Naive thymus-derived CD8-positive, alpha-beta T cell (primary cell): ENCODE measurements at regions not wholly inside any gene's neighbourhood (a gene's known extent, or its start where the extent isn't known, plus 50 kb on each side); places are given as distances from the start of the nearest gene placed in this dataset.

ENCODE experiments used
- ATAC-seq, 2 donors: fragments of 150-1000 bp; cut with Tn5 transposase in 1 of 2; sonication (Bioruptor Pico), chemical (Tn5 transposase) in 1 of 2; 1 replicate in 1 of 2; 2 replicates in 1 of 2; pipeline ENCODE4 v1.10.0; 2021; ENCODE audit warnings: mild to moderate bottlenecking in 2 of 2, moderate library complexity in 2 of 2
- POLR2A ChIA-PET: fragments of 350-600 bp; sonication (Branson Sonifier 250); formaldehyde crosslinking; loops from one replicate; lab custom pipeline; 2021; ENCODE audit warnings: antibody characterized with exemption; lab: Charles Lee
- DNase-seq, 10 donors: peaks; one replicate each; pipeline versions ENCODE4 v3.0.0 to v3.0.0-alpha.2; 2020 to 2022
- H3K27ac Mint-ChIP-seq, 10 donors: one replicate each; pipeline ENCODE4 v1.8.0; 2020 to 2022; ENCODE audit warnings: mild to moderate bottlenecking in 10 of 10, mixed read lengths in 10 of 10, moderate library complexity in 4 of 10, inconsistent platforms in 1 of 10
- H3K27me3 Mint-ChIP-seq, 5 donors: one replicate each; pipeline ENCODE4 v1.8.0; 2021 to 2022; ENCODE audit warnings: mixed read lengths in 5 of 5
- H3K36me3 Mint-ChIP-seq, 3 donors: one replicate each; pipeline ENCODE4 v1.8.0; 2020 to 2022; ENCODE audit warnings: mixed read lengths in 3 of 3, mild to moderate bottlenecking in 2 of 3, inconsistent platforms in 1 of 3
- H3K4me1 Mint-ChIP-seq, 4 donors: one replicate each; pipeline ENCODE4 v1.8.0; 2021 to 2022; ENCODE audit warnings: mixed read lengths in 4 of 4
- H3K4me3 Mint-ChIP-seq, 10 donors: one replicate each; pipeline ENCODE4 v1.8.0; 2020 to 2022; ENCODE audit warnings: mild to moderate bottlenecking in 10 of 10, mixed read lengths in 10 of 10, moderate library complexity in 6 of 10, inconsistent platforms in 1 of 10
- H3K9me3 Mint-ChIP-seq, 9 donors: one replicate each; pipeline ENCODE4 v1.8.0; 2020 to 2022; ENCODE audit warnings: mixed read lengths in 9 of 9, mild to moderate bottlenecking in 3 of 9, inconsistent platforms in 1 of 9, moderate library complexity in 1 of 9

- H3K4me3 Mint-ChIP-seq, result no peak overlapping the region
- peaks cover 0 to 4% (median 2%) of the 10 kb centered on the region in 4 donors for H3K4me1 Mint-ChIP-seq
- H3K27ac Mint-ChIP-seq, result no peak overlapping the region
- POLR2A ChIA-PET, result no interaction called here
- ATAC-seq (no peak), DNase-seq (no peak)
- H3K27me3 Mint-ChIP-seq, result peaks cover 0 to 10% (median 2%) of the 10 kb centered on the region in 5 donors
- H3K9me3 Mint-ChIP-seq, result peaks cover 0 to 4% (median 0%) of the 10 kb centered on the region in 9 donors
- H3K36me3 Mint-ChIP-seq, result peaks cover 0 to 4% (median 0%) of the 10 kb centered on the region in 3 donors
Observed at GRCh38 chr3:188940573-188940932, 231.2 kb upstream of the TPRG1 start.

GRCh38 chr3:188941103-188941502 is 230.7 kb upstream of the TPRG1 start:
- ATAC-seq, result no peak
- Mint-ChIP-seq H3K4me3 (no peak overlapping the region), H3K36me3 (peaks cover 0 to 4% (median 0%) of the 10 kb centered on the region in 3 donors), H3K27ac (no peak overlapping the region), H3K4me1 (peaks cover 0 to 4% (median 2%) of the 10 kb centered on the region in 4 donors), H3K9me3 (peaks cover 0 to 4% (median 0%) of the 10 kb centered on the region in 9 donors), H3K27me3 (peaks cover 0 to 13% (median 2%) of the 10 kb centered on the region in 5 donors)
- POLR2A ChIA-PET, result no interaction called here
- no peak for DNase-seq

- H3K9me3 Mint-ChIP-seq, result peaks cover 0 to 4% (median 0%) of the 10 kb centered on the region in 9 donors
- ATAC-seq (no peak), DNase-seq (no peak)
- H3K27me3 Mint-ChIP-seq, result peaks cover 3 to 23% (median 10%) of the 10 kb centered on the region in 5 donors
- H3K27ac Mint-ChIP-seq, result no peak overlapping the region
- peaks cover 0 to 4% (median 0%) of the 10 kb centered on the region in 3 donors for H3K36me3 Mint-ChIP-seq
- H3K4me3 Mint-ChIP-seq, result no peak overlapping the region
- POLR2A ChIA-PET, result interaction anchor here (0.6 kb wide), 1 partner anchor 1205 kb away, joined by 6 read pairs; no protein-coding TSS in a partner anchor
- peaks cover 0 to 4% (median 2%) of the 10 kb centered on the region in 4 donors for H3K4me1 Mint-ChIP-seq
Observed at GRCh38 chr3:188942191-188942590, 229.6 kb upstream of the TPRG1 start.

- peaks cover 0 to 4% (median 0%) of the 10 kb centered on the region in 9 donors for H3K9me3 Mint-ChIP-seq
- POLR2A ChIA-PET, result no interaction called here
- no peak for ATAC-seq
- peaks cover 0 to 4% (median 0%) of the 10 kb centered on the region in 3 donors for H3K36me3 Mint-ChIP-seq
- H3K4me1 Mint-ChIP-seq, result peaks cover 0 to 6% (median 2%) of the 10 kb centered on the region in 4 donors
- H3K27me3 Mint-ChIP-seq, result peaks cover 5 to 33% (median 12%) of the 10 kb centered on the region in 5 donors
- no peak overlapping the region for H3K4me3 Mint-ChIP-seq
- no peak for DNase-seq
- H3K27ac Mint-ChIP-seq, result no peak overlapping the region
Observed at GRCh38 chr3:188943591-188943990, 228.2 kb upstream of the TPRG1 start.

- H3K4me3 Mint-ChIP-seq, result no peak overlapping the region
- no peak overlapping the region for H3K27ac Mint-ChIP-seq
- H3K4me1 Mint-ChIP-seq, result peaks cover 0 to 10% (median 2%) of the 10 kb centered on the region in 4 donors
- DNase-seq, result no peak
- ATAC-seq, result no peak
- H3K36me3 Mint-ChIP-seq, result peaks cover 0 to 4% (median 0%) of the 10 kb centered on the region in 3 donors
- peaks cover 0 to 4% (median 0%) of the 10 kb centered on the region in 9 donors for H3K9me3 Mint-ChIP-seq
- POLR2A ChIA-PET, result no interaction called here
- peaks cover 7 to 38% (median 14%) of the 10 kb centered on the region in 5 donors for H3K27me3 Mint-ChIP-seq
Observed at GRCh38 chr3:188944108-188944507, 227.7 kb upstream of the TPRG1 start.

- peaks cover 0 to 19% (median under 1%) of the 10 kb centered on the region in 4 donors for H3K4me1 Mint-ChIP-seq
- H3K36me3 Mint-ChIP-seq, result peaks cover 0 to 4% (median 0%) of the 10 kb centered on the region in 3 donors
- peaks cover 0 to 4% (median 0%) of the 10 kb centered on the region in 9 donors for H3K9me3 Mint-ChIP-seq
- DNase-seq, result no peak
- peaks cover 9 to 46% (median 12%) of the 10 kb centered on the region in 5 donors for H3K27me3 Mint-ChIP-seq
- no peak for ATAC-seq
- peak overlapping the region in 3 of 10 donors; percentile 16 to 48 (median 26) for H3K4me3 Mint-ChIP-seq
- POLR2A ChIA-PET, result no interaction called here
- peak overlapping the region in 1 of 10 donors; percentile 69 for H3K27ac Mint-ChIP-seq
Observed at GRCh38 chr3:188946351-188947240, 225.2 kb upstream of the TPRG1 start.

GRCh38 chr3:188947401-188948280 is 224.1 kb upstream of the TPRG1 start:
- ATAC-seq (peak; percentile 29 to 30), DNase-seq (no peak)
- Mint-ChIP-seq H3K9me3 (peaks cover 0 to 4% (median 0%) of the 10 kb centered on the region in 9 donors), H3K4me1 (peaks cover 0 to 19% (median under 1%) of the 10 kb centered on the region in 4 donors), H3K27me3 (peaks cover 9 to 46% (median 12%) of the 10 kb centered on the region in 5 donors), H3K4me3 (peak overlapping the region in 7 of 10 donors; percentile 28 to 72 (median 45)), H3K36me3 (peaks cover 0 to 4% (median 0%) of the 10 kb centered on the region in 3 donors), H3K27ac (no peak overlapping the region)
- POLR2A ChIA-PET, result no interaction called here

- H3K27me3 Mint-ChIP-seq, result peaks cover 4 to 46% (median 11%) of the 10 kb centered on the region in 5 donors
- no peak for ATAC-seq
- H3K4me3 Mint-ChIP-seq, result peak overlapping the region in 3 of 10 donors; percentile 5 to 22 (median 19)
- peaks cover 0 to 19% (median under 1%) of the 10 kb centered on the region in 4 donors for H3K4me1 Mint-ChIP-seq
- H3K9me3 Mint-ChIP-seq, result peaks cover 0 to 3% (median 0%) of the 10 kb centered on the region in 9 donors
- DNase-seq, result no peak
- POLR2A ChIA-PET, result no interaction called here
- H3K27ac Mint-ChIP-seq, result peak overlapping the region in 1 of 10 donors; percentile 46
- no peaks in the 10 kb centered on the region for H3K36me3 Mint-ChIP-seq
Observed at GRCh38 chr3:188948281-188948996, 223.3 kb upstream of the TPRG1 start.

GRCh38 chr3:188948997-188949389 is 222.8 kb upstream of the TPRG1 start:
- H3K27ac Mint-ChIP-seq, result no peak overlapping the region
- no peaks in the 10 kb centered on the region for H3K36me3 Mint-ChIP-seq
- ATAC-seq (no peak), DNase-seq (no peak)
- POLR2A ChIA-PET, result no interaction called here
- H3K27me3 Mint-ChIP-seq, result peaks cover 4 to 46% (median 11%) of the 10 kb centered on the region in 5 donors
- peaks cover 0 to 3% (median 0%) of the 10 kb centered on the region in 9 donors for H3K9me3 Mint-ChIP-seq
- peak overlapping the region in 1 of 10 donors; percentile 19 for H3K4me3 Mint-ChIP-seq
- peaks cover 0 to 19% (median under 1%) of the 10 kb centered on the region in 4 donors for H3K4me1 Mint-ChIP-seq

- H3K27ac Mint-ChIP-seq, result no peak overlapping the region
- H3K27me3 Mint-ChIP-seq, result peaks cover 4 to 46% (median 11%) of the 10 kb centered on the region in 5 donors
- POLR2A ChIA-PET, result no interaction called here
- H3K36me3 Mint-ChIP-seq, result no peaks in the 10 kb centered on the region
- no peak for ATAC-seq
- no peak for DNase-seq
- H3K4me1 Mint-ChIP-seq, result peaks cover 0 to 19% (median under 1%) of the 10 kb centered on the region in 4 donors
- no peak overlapping the region for H3K4me3 Mint-ChIP-seq
- H3K9me3 Mint-ChIP-seq, result peaks cover 0 to under 1% (median 0%) of the 10 kb centered on the region in 9 donors
Observed at GRCh38 chr3:188949456-188949855, 222.3 kb upstream of the TPRG1 start.

GRCh38 chr3:188949996-188950395 is 221.8 kb upstream of the TPRG1 start:
- no peak for DNase-seq
- POLR2A ChIA-PET, result no interaction called here
- Mint-ChIP-seq H3K36me3 (no peaks in the 10 kb centered on the region), H3K4me1 (peaks cover 0 to 19% (median under 1%) of the 10 kb centered on the region in 4 donors), H3K27me3 (peaks cover 4 to 45% (median 11%) of the 10 kb centered on the region in 5 donors), H3K9me3 (no peaks in the 10 kb centered on the region), H3K4me3 (no peak overlapping the region), H3K27ac (no peak overlapping the region)
- ATAC-seq, result no peak
